Tibial nerve (tissue), 4 donors: ENCODE measurements at regions not wholly inside any gene's neighbourhood (a gene's known extent, or its start where the extent isn't known, plus 50 kb on each side); places are given as distances from the start of the nearest gene placed in this dataset.

Experiments
- EP300 ChIP-seq, 2 donors: sonication (generic); formaldehyde crosslinking; IDR thresholded peaks; one replicate each; pipeline ENCODE4 v1.6.1; 2017; ENCODE audit warnings: antibody characterized with exemption in 2 of 2, mild to moderate bottlenecking in 1 of 2
- POLR2A ChIP-seq, 2 donors: fragments of 450-650 bp; IDR thresholded peaks; one replicate each; pipeline ENCODE4 v1.6.1; 2017; ENCODE audit warnings: antibody characterized with exemption in 2 of 2, mild to moderate bottlenecking in 2 of 2, moderate library complexity in 2 of 2
- TF ChIP-seq, protein P1 (sequence below), 5 experiments: fragments of 200-600 bp in 3 of 5; fragments of 450-650 bp in 2 of 5; sonication (generic) in 3 of 5; IDR thresholded peaks; one replicate each; pipeline ENCODE4 v1.5.1; 2016 to 2019; ENCODE audit warnings: antibody characterized with exemption in 5 of 5, mild to moderate bottlenecking in 3 of 5, moderate library complexity in 2 of 5

DNA sequence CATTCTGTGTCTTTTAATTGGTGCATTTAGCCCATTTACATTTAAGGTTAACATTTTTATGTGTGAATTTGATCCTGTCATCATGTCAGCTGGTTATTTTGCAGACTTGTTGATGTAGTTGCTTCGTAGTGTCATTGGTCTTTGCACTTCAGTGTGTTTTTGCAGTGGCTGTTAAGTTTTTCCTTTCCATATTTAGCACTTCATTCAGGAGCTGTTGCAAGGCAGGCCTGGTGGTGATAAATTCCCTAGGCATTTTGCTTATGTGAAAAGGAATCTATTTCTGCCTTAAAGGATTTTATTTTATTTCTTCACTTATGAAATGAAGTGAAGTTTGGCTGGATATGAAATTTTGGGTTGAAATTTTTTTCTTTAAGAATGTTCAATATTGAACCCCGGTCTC, 70.2 kb upstream of the CD96 start:
- TF ChIP-seq, protein P1, sequence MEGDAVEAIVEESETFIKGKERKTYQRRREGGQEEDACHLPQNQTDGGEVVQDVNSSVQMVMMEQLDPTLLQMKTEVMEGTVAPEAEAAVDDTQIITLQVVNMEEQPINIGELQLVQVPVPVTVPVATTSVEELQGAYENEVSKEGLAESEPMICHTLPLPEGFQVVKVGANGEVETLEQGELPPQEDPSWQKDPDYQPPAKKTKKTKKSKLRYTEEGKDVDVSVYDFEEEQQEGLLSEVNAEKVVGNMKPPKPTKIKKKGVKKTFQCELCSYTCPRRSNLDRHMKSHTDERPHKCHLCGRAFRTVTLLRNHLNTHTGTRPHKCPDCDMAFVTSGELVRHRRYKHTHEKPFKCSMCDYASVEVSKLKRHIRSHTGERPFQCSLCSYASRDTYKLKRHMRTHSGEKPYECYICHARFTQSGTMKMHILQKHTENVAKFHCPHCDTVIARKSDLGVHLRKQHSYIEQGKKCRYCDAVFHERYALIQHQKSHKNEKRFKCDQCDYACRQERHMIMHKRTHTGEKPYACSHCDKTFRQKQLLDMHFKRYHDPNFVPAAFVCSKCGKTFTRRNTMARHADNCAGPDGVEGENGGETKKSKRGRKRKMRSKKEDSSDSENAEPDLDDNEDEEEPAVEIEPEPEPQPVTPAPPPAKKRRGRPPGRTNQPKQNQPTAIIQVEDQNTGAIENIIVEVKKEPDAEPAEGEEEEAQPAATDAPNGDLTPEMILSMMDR (IDR thresholded peaks at IDR 0.05) = no peak
- TF ChIP-seq POLR2A (IDR thresholded peaks at IDR 0.05) = no peak
- no peak for TF ChIP-seq EP300 (IDR thresholded peaks at IDR 0.05)
